DND-41 (cell line): ENCODE measurements at regions not wholly inside any gene's neighbourhood (a gene's known extent, or its start where the extent isn't known, plus 50 kb on each side); places are given as distances from the start of the nearest gene placed in this dataset.

Source experiments
- ATAC-seq: fragments of 200-7000 bp; cut with Tn5 transposase; 3 replicates; pipeline ENCODE4 v1.9.1; 2021; ENCODE audit warnings: low read depth; ENCODE audit not compliant: insufficient read depth
- DNase-seq: peaks from one replicate; pipeline ENCODE4 v3.0.0-alpha.2; 2020
- H2AFZ ChIP-seq: 2 replicates; pipeline ENCODE4 v1.6.0; 2012; ENCODE audit warnings: low read depth, low read length
- H3K27ac ChIP-seq: 2 replicates; pipeline ENCODE4 v1.5.1; 2012; ENCODE audit warnings: low read length, inconsistent platforms
- H3K27me3 ChIP-seq: fragments of 200-600 bp; sonication (generic); 2 replicates; pipeline ENCODE4 v1.6.0; 2012; ENCODE audit warnings: low read length, mild to moderate bottlenecking, inconsistent platforms; ENCODE audit not compliant: insufficient read depth, poor library complexity
- H3K36me3 ChIP-seq: 2 replicates; pipeline ENCODE4 v1.5.1; 2012; ENCODE audit warnings: low read length, inconsistent platforms; ENCODE audit not compliant: insufficient read depth
- H3K4me1 ChIP-seq: 2 replicates; pipeline ENCODE4 v1.5.1; 2012; ENCODE audit warnings: mild to moderate bottlenecking, low read length; ENCODE audit not compliant: insufficient read depth
- H3K4me2 ChIP-seq: 2 replicates; pipeline ENCODE4 v1.6.0; 2012; ENCODE audit warnings: mild to moderate bottlenecking, moderate library complexity, low read length, inconsistent platforms; ENCODE audit not compliant: insufficient read depth
- H3K4me3 ChIP-seq, 2 experiments: fragments of 200-600 bp in 1 of 2; shearing (Covaris generic) in 1 of 2; 2 replicates each; pipeline ENCODE4 v1.5.1; 2012 to 2016; ENCODE audit warnings: inconsistent platforms in 2 of 2, low read length in 2 of 2, mild to moderate bottlenecking in 2 of 2, low read depth in 1 of 2, moderate library complexity in 1 of 2
- H3K79me2 ChIP-seq: 2 replicates; pipeline ENCODE4 v1.6.0; 2012; ENCODE audit warnings: low read length, inconsistent platforms; ENCODE audit not compliant: insufficient read depth
- H3K9ac ChIP-seq: 2 replicates; pipeline ENCODE4 v1.6.0; 2012; ENCODE audit warnings: low read depth, mild to moderate bottlenecking, inconsistent platforms, low read length, moderate library complexity
- H3K9me3 ChIP-seq: 2 replicates; pipeline ENCODE4 v1.5.1; 2012; ENCODE audit warnings: low read length, moderate library complexity, mild to moderate bottlenecking, inconsistent platforms; ENCODE audit not compliant: insufficient read depth, severe bottlenecking
- H4K20me1 ChIP-seq: 2 replicates; pipeline ENCODE4 v1.6.0; 2012; ENCODE audit warnings: low read length; ENCODE audit not compliant: insufficient read depth
- CTCF ChIP-seq: IDR thresholded peaks from 2 replicates; pipeline ENCODE4 v1.5.1; 2012; ENCODE audit warnings: borderline replicate concordance, low read length, moderate library complexity, mild to moderate bottlenecking; ENCODE audit not compliant: poor library complexity, severe bottlenecking; ENCODE audit errors: extremely low read depth
- EZH2 ChIP-seq: IDR thresholded peaks from 3 replicates; pipeline ENCODE4 v1.6.1; 2012; ENCODE audit warnings: borderline replicate concordance, low read depth, mild to moderate bottlenecking, moderate library complexity, low read length, inconsistent platforms; ENCODE audit not compliant: severe bottlenecking

GRCh38 chr11:110015695-110016094, 77.5 kb upstream of the ZC3H12C start:
- no peak overlapping the region for H3K4me3 ChIP-seq
- no peaks in the 10 kb centered on the region for H3K79me2 ChIP-seq
- ATAC-seq, result no peak
- H3K27ac ChIP-seq, result no peak overlapping the region
- H3K36me3 ChIP-seq, result no peaks in the 10 kb centered on the region
- TF ChIP-seq CTCF (no peak), EZH2 (no peak)
- no peaks in the 10 kb centered on the region for H4K20me1 ChIP-seq
- H3K4me2 ChIP-seq, result no peak overlapping the region
- no peaks in the 10 kb centered on the region for H3K27me3 ChIP-seq
- H3K4me1 ChIP-seq, result no peaks in the 10 kb centered on the region
- H3K9ac ChIP-seq, result no peak overlapping the region
- H3K9me3 ChIP-seq, result no peaks in the 10 kb centered on the region
- DNase-seq, result no peak
- H2AFZ ChIP-seq, result no peak overlapping the region

DNA sequence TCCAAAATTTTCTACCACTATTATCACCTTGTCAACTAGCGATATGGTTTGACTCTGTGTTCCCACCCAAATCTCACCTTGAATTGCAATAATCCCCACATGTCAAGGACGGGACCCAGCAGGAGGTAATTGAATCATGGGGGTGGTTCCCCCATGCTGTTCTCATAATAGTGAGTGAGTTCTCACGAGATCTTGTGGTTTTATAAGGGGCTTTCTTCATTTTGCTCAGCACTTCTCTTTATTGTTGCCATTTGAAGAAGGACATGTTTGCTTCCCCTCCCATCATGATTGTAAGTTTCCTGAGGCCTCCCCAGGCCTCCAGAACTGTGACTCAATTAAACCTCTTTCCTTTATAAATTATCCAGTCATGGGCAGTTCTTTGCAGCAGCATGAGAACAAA, 73.5 kb upstream of the ZC3H12C start:
- no peaks in the 10 kb centered on the region for H4K20me1 ChIP-seq
- no peaks in the 10 kb centered on the region for H3K27me3 ChIP-seq
- H3K4me3 ChIP-seq, result no peak overlapping the region
- H2AFZ ChIP-seq, result no peak overlapping the region
- no peaks in the 10 kb centered on the region for H3K36me3 ChIP-seq
- H3K4me1 ChIP-seq, result no peaks in the 10 kb centered on the region
- TF ChIP-seq EZH2, result no peak
- no peak for TF ChIP-seq CTCF
- H3K9ac ChIP-seq, result no peak overlapping the region
- H3K79me2 ChIP-seq, result no peaks in the 10 kb centered on the region
- no peak overlapping the region for H3K4me2 ChIP-seq
- no peak for DNase-seq
- no peaks in the 10 kb centered on the region for H3K9me3 ChIP-seq
- no peak overlapping the region for H3K27ac ChIP-seq
- ATAC-seq, result no peak

GRCh38 chr11:110022548-110022947, 70.6 kb upstream of the ZC3H12C start:
- TF ChIP-seq EZH2 (no peak), CTCF (no peak)
- no peaks in the 10 kb centered on the region for H3K9me3 ChIP-seq
- no peak overlapping the region for H3K9ac ChIP-seq
- DNase-seq (no peak), ATAC-seq (no peak)
- H2AFZ ChIP-seq, result no peak overlapping the region
- H3K79me2 ChIP-seq, result no peaks in the 10 kb centered on the region
- H3K27me3 ChIP-seq, result no peaks in the 10 kb centered on the region
- H3K36me3 ChIP-seq, result no peaks in the 10 kb centered on the region
- H4K20me1 ChIP-seq, result no peaks in the 10 kb centered on the region
- no peak overlapping the region for H3K4me3 ChIP-seq
- no peak overlapping the region for H3K27ac ChIP-seq
- H3K4me2 ChIP-seq, result no peak overlapping the region
- no peaks in the 10 kb centered on the region for H3K4me1 ChIP-seq

- no peak overlapping the region for H3K9ac ChIP-seq
- no peaks in the 10 kb centered on the region for H4K20me1 ChIP-seq
- no peak overlapping the region for H3K4me2 ChIP-seq
- H3K27ac ChIP-seq, result no peak overlapping the region
- ATAC-seq, result no peak
- no peak overlapping the region for H2AFZ ChIP-seq
- no peaks in the 10 kb centered on the region for H3K79me2 ChIP-seq
- TF ChIP-seq EZH2 (no peak), CTCF (no peak)
- H3K4me3 ChIP-seq, result no peak overlapping the region
- no peaks in the 10 kb centered on the region for H3K9me3 ChIP-seq
- H3K36me3 ChIP-seq, result no peaks in the 10 kb centered on the region
- DNase-seq, result no peak
- no peaks in the 10 kb centered on the region for H3K4me1 ChIP-seq
- H3K27me3 ChIP-seq, result no peaks in the 10 kb centered on the region
These were observed 69.5 kb upstream of the ZC3H12C start for GRCh38 chr11:110023711-110024110.
